VCaP (cell line): ENCODE measurements at regions not wholly inside any gene's neighbourhood (a gene's known extent, or its start where the extent isn't known, plus 50 kb on each side); places are given as distances from the start of the nearest gene placed in this dataset.

Source experiments
- H3K27ac ChIP-seq: fragments of 450-650 bp; 2 replicates; pipeline ENCODE4 v1.5.1; 2017
- TF ChIP-seq, protein P1 (sequence below): fragments of 450-650 bp; conservative IDR thresholded peaks from 2 replicates; pipeline ENCODE4 v1.5.1; 2017; ENCODE audit warnings: mild to moderate bottlenecking, moderate library complexity

DNA sequence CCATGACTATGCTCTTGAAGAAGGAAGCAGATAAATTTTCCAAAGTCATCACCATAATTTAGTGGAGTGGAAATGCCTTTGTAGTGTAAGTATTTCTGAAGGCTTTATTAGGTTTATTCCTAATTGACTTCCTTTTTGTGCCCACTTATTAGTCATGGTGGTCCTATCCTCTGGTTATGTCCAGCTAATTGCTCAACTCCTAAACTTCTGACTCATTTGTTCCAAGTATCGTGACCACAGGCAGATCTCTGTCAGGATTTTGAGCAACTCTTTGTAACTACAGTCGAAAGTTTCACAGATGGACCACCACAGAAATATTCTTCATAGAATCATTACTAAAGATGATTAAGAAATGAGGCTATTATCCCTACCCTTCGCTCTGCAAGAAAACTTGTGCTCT is 315.6 kb upstream of the PTCHD4 start:
- H3K27ac ChIP-seq: no peak overlapping the region
- TF ChIP-seq, protein P1, sequence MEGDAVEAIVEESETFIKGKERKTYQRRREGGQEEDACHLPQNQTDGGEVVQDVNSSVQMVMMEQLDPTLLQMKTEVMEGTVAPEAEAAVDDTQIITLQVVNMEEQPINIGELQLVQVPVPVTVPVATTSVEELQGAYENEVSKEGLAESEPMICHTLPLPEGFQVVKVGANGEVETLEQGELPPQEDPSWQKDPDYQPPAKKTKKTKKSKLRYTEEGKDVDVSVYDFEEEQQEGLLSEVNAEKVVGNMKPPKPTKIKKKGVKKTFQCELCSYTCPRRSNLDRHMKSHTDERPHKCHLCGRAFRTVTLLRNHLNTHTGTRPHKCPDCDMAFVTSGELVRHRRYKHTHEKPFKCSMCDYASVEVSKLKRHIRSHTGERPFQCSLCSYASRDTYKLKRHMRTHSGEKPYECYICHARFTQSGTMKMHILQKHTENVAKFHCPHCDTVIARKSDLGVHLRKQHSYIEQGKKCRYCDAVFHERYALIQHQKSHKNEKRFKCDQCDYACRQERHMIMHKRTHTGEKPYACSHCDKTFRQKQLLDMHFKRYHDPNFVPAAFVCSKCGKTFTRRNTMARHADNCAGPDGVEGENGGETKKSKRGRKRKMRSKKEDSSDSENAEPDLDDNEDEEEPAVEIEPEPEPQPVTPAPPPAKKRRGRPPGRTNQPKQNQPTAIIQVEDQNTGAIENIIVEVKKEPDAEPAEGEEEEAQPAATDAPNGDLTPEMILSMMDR: no peak

DNA sequence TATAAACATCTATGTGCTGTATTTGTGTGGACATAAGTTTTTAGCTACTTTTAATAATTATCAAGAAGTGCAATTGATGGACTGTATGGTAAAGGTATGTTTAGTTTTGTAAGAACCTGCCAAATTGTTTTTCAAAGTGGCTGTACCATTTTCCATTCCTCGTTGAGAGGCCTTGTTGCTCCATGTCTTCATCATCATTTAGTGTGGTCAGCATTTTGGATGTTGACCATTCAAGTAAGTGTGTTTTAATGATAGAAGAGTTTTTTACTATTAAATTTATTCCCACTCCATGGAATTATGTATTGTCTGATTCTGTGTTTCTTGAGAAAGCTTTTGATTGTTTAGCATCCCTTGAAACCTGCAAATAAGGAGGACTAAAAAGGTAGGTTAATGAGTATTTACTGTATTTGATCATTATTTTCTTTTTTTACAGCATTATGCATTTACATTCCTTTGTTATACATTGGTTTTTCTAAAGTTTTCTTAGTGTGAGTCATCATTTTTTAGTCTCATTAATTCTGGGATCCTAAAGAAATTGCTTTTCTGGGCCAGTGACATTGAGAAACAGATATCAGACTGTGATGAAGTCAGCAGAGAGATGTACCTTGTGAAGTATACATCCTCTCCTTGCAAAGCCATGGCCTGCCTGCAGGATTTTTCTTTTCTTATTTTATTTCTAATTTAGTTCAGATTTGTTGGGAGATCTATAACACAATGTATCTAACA is 312.8 kb upstream of the PTCHD4 start:
- TF ChIP-seq, protein P1: no peak
- H3K27ac ChIP-seq: no peak overlapping the region

DNA sequence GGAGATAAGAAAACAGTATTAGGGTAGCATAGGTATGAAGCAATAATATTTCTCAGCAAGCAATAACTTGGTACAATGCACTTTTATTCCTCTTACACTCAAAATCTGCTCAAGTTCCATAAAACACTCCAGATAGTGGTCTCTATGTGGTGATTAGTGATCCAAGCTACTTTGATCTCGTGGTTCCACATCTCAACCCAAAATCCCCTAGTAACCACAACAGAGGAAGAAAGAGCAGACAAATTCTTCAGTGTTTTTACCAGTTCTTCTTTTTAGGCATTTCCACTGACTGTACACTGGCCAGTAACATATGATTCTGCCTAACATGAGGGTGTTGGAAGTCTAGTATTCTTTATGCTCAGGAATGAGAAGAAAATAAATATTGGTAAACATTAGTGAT is 309.0 kb upstream of the PTCHD4 start:
- TF ChIP-seq, protein P1: no peak

DNA sequence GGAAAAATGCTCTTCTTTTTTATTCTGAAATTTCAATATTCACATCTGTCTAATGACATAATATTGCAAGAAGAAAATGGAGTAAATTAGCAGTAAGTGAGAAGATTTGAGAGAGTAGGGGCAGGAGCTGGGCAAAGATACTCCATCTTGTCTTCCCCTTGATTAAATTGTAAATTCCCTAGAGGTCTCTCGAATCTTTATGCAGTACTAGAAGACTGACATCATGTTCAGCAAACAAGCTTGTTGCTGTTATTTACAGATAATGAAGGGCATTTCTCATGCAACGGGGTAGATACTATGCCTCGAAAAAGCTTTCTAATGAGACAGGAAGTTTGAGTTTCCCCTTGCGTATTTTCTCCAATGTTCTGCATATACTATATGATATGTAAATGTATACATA is 306.9 kb upstream of the PTCHD4 start:
- TF ChIP-seq, protein P1: no peak

More for the DNA sequence above, 309.0 kb upstream of the PTCHD4 start:
- H3K27ac ChIP-seq: no peak overlapping the region

DNA sequence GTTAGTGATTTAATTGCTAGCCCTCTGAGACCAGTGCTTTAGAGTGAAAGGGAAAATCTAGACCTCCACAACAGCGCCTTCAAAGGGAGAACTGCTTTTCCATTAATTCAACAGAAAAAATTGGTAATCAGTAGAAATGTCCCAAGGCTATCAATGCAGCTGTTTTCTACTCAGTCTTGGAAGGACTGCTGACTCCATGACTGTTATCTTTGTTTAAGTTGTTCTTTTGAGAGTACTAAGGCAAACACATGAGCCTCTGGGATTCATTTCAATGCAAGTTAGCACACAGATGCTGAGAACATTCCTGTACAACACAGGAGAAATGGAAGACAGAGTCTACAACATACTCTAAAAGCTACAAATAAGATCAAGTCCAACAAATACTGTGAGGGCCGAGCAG is 301.7 kb upstream of the PTCHD4 start:
- no peak overlapping the region for H3K27ac ChIP-seq
- TF ChIP-seq, protein P1: no peak

More for the DNA sequence above, 306.9 kb upstream of the PTCHD4 start:
- no peak overlapping the region for H3K27ac ChIP-seq

DNA sequence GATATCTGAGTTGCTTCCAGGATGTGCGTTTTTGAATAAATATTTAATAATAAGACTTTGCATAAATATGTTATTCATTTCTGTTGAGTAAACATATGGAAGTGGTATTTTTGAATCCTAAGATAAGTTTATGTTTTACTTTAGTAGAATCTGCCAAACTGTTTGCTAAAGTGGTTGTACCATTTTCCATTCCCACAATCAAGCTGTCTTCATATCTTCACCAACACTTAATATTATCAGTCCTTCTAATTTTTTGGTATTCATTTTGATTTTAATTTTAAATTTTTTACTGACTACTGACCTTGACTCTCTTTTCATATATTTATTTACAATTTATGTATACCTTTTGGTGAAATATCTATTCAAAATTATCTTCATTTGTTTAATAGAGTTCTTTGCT is 293.9 kb upstream of the PTCHD4 start:
- no peak overlapping the region for H3K27ac ChIP-seq
- TF ChIP-seq, protein P1: no peak

DNA sequence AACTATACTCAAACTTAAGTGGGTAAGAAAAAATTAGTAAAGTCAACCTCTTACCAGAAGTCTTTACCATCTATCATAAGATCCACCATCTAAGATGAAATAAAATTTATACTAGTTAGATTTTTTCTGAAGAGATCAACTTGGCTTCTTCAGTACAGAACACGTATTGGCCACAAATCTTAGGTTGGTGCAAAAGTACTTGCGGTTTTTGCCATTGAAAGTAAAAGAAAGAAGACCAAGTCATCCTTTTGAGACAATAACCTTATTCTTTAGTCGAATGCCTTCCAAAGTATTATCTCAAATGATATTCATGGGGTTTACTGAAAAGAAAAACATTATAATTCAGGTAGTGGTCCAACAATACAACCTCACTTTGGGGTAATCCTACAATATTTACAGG is 292.6 kb upstream of the PTCHD4 start:
- no peak overlapping the region for H3K27ac ChIP-seq
- TF ChIP-seq, protein P1: no peak
